ENCODE measurements at regions not wholly inside any gene's neighbourhood (a gene's known extent, or its start where the extent isn't known, plus 50 kb on each side); places are given as distances from the start of the nearest gene placed in this dataset.

- Histone ChIP-seq H3K9ac (ENCODE audit: low read length in 5 of 5) (no peak overlapping the region), H3K36me3 (ENCODE audit: control insufficient read depth in 5 of 5, insufficient read depth in 5 of 5, low read length in 5 of 5) (no peaks in the 10 kb centered on the region), H3K9me3 (ENCODE audit: control insufficient read depth in 5 of 5, low read length in 5 of 5) (no peaks in the 10 kb centered on the region), H3K4me3 (ENCODE audit: low read depth in 1 of 5, low read length in 5 of 5) (no peak overlapping the region), H3K27me3 (ENCODE audit: control insufficient read depth in 5 of 5, insufficient read depth in 4 of 5, low read length in 5 of 5) (no peaks in the 10 kb centered on the region), H3K27ac (ENCODE audit: low read depth, low read length) (no peak overlapping the region), H3K4me1 (ENCODE audit: control insufficient read depth in 5 of 5, insufficient read depth in 5 of 5, low read length in 5 of 5) (peaks cover 0 to 2% (median 2%) of the 10 kb centered on the region in 5 donors)
These were observed 68.7 kb upstream of the RNF7 start for GRCh38 chr3:141669434-141669833.

GRCh38 chr3:141677701-141678100 lies 60.4 kb upstream of the RNF7 start:
- Histone ChIP-seq H3K36me3 (ENCODE audit: control insufficient read depth in 5 of 5, insufficient read depth in 5 of 5, low read length in 5 of 5) (no peaks in the 10 kb centered on the region), H3K4me1 (ENCODE audit: control insufficient read depth in 5 of 5, insufficient read depth in 5 of 5, low read length in 5 of 5) (peaks cover 0 to 21% (median 3%) of the 10 kb centered on the region in 5 donors), H3K27ac (ENCODE audit: low read depth, low read length) (no peak overlapping the region), H3K4me3 (ENCODE audit: low read depth in 1 of 5, low read length in 5 of 5) (no peak overlapping the region), H3K9ac (ENCODE audit: low read length in 5 of 5) (no peak overlapping the region), H3K9me3 (ENCODE audit: control insufficient read depth in 5 of 5, low read length in 5 of 5) (no peaks in the 10 kb centered on the region), H3K27me3 (ENCODE audit: control insufficient read depth in 5 of 5, insufficient read depth in 4 of 5, low read length in 5 of 5) (no peaks in the 10 kb centered on the region)

- Histone ChIP-seq H3K27ac (ENCODE audit: low read depth, low read length) (peak overlapping the region; percentile 54), H3K36me3 (ENCODE audit: control insufficient read depth in 5 of 5, insufficient read depth in 5 of 5, low read length in 5 of 5) (no peaks in the 10 kb centered on the region), H3K4me3 (ENCODE audit: low read depth in 1 of 5, low read length in 5 of 5) (no peak overlapping the region), H3K9me3 (ENCODE audit: control insufficient read depth in 5 of 5, low read length in 5 of 5) (no peaks in the 10 kb centered on the region), H3K4me1 (ENCODE audit: control insufficient read depth in 5 of 5, insufficient read depth in 5 of 5, low read length in 5 of 5) (peaks cover 0 to 22% (median 3%) of the 10 kb centered on the region in 5 donors), H3K27me3 (ENCODE audit: control insufficient read depth in 5 of 5, insufficient read depth in 4 of 5, low read length in 5 of 5) (no peaks in the 10 kb centered on the region), H3K9ac (ENCODE audit: low read length in 5 of 5) (no peak overlapping the region)
These were observed 57.3 kb upstream of the RNF7 start for GRCh38 chr3:141680620-141681389.

- Histone ChIP-seq H3K4me1 (ENCODE audit: control insufficient read depth in 5 of 5, insufficient read depth in 5 of 5, low read length in 5 of 5) (peaks cover 3 to 28% (median 6%) of the 10 kb centered on the region in 5 donors), H3K27me3 (ENCODE audit: control insufficient read depth in 5 of 5, insufficient read depth in 4 of 5, low read length in 5 of 5) (no peaks in the 10 kb centered on the region), H3K4me3 (ENCODE audit: low read depth in 1 of 5, low read length in 5 of 5) (no peak overlapping the region), H3K27ac (ENCODE audit: low read depth, low read length) (peak overlapping the region; percentile 6), H3K36me3 (ENCODE audit: control insufficient read depth in 5 of 5, insufficient read depth in 5 of 5, low read length in 5 of 5) (no peaks in the 10 kb centered on the region), H3K9me3 (ENCODE audit: control insufficient read depth in 5 of 5, low read length in 5 of 5) (no peaks in the 10 kb centered on the region), H3K9ac (ENCODE audit: low read length in 5 of 5) (no peak overlapping the region)
These were observed 56.7 kb upstream of the RNF7 start for GRCh38 chr3:141681390-141681780.

- Histone ChIP-seq H3K4me3 (ENCODE audit: low read depth in 1 of 5, low read length in 5 of 5) (no peak overlapping the region), H3K9me3 (ENCODE audit: control insufficient read depth in 5 of 5, low read length in 5 of 5) (no peaks in the 10 kb centered on the region), H3K9ac (ENCODE audit: low read length in 5 of 5) (no peak overlapping the region), H3K4me1 (ENCODE audit: control insufficient read depth in 5 of 5, insufficient read depth in 5 of 5, low read length in 5 of 5) (peaks cover 6 to 33% (median 9%) of the 10 kb centered on the region in 5 donors), H3K36me3 (ENCODE audit: control insufficient read depth in 5 of 5, insufficient read depth in 5 of 5, low read length in 5 of 5) (no peaks in the 10 kb centered on the region), H3K27me3 (ENCODE audit: control insufficient read depth in 5 of 5, insufficient read depth in 4 of 5, low read length in 5 of 5) (no peaks in the 10 kb centered on the region), H3K27ac (ENCODE audit: low read depth, low read length) (peak overlapping the region; percentile 6)
These were observed 56.1 kb upstream of the RNF7 start for GRCh38 chr3:141682007-141682406.

- no peaks in the 10 kb centered on the region for H3K9me3 ChIP-seq (ENCODE audit: control insufficient read depth in 5 of 5, low read length in 5 of 5)
- H3K9ac ChIP-seq (ENCODE audit: low read length in 5 of 5), result no peak overlapping the region
- no peak overlapping the region for H3K4me3 ChIP-seq (ENCODE audit: low read depth in 1 of 5, low read length in 5 of 5)
- no peaks in the 10 kb centered on the region for H3K27me3 ChIP-seq (ENCODE audit: control insufficient read depth in 5 of 5, insufficient read depth in 4 of 5, low read length in 5 of 5)
- H3K4me1 ChIP-seq (ENCODE audit: control insufficient read depth in 5 of 5, insufficient read depth in 5 of 5, low read length in 5 of 5), result peaks cover 6 to 36% (median 11%) of the 10 kb centered on the region in 5 donors
- no peak overlapping the region for H3K27ac ChIP-seq (ENCODE audit: low read depth, low read length)
- no peaks in the 10 kb centered on the region for H3K36me3 ChIP-seq (ENCODE audit: control insufficient read depth in 5 of 5, insufficient read depth in 5 of 5, low read length in 5 of 5)
These were observed 55.2 kb upstream of the RNF7 start for GRCh38 chr3:141682921-141683320.

- H3K9me3 ChIP-seq (ENCODE audit: control insufficient read depth in 5 of 5, low read length in 5 of 5), result no peaks in the 10 kb centered on the region
- no peaks in the 10 kb centered on the region for H3K36me3 ChIP-seq (ENCODE audit: control insufficient read depth in 5 of 5, insufficient read depth in 5 of 5, low read length in 5 of 5)
- H3K27me3 ChIP-seq (ENCODE audit: control insufficient read depth in 5 of 5, insufficient read depth in 4 of 5, low read length in 5 of 5), result no peaks in the 10 kb centered on the region
- H3K4me3 ChIP-seq (ENCODE audit: low read depth in 1 of 5, low read length in 5 of 5), result no peak overlapping the region
- no peak overlapping the region for H3K27ac ChIP-seq (ENCODE audit: low read depth, low read length)
- H3K9ac ChIP-seq (ENCODE audit: low read length in 5 of 5), result no peak overlapping the region
- H3K4me1 ChIP-seq (ENCODE audit: control insufficient read depth in 5 of 5, insufficient read depth in 5 of 5, low read length in 5 of 5), result peaks cover 6 to 40% (median 11%) of the 10 kb centered on the region in 5 donors
These were observed 53.3 kb upstream of the RNF7 start for GRCh38 chr3:141684758-141685157.

- H3K27ac ChIP-seq (ENCODE audit: low read depth, low read length), result peak overlapping the region; percentile 80
- no peaks in the 10 kb centered on the region for H3K27me3 ChIP-seq (ENCODE audit: control insufficient read depth in 5 of 5, insufficient read depth in 4 of 5, low read length in 5 of 5)
- peaks cover 2 to 37% (median 22%) of the 10 kb centered on the region in 5 donors for H3K4me1 ChIP-seq (ENCODE audit: control insufficient read depth in 5 of 5, insufficient read depth in 5 of 5, low read length in 5 of 5)
- H3K4me3 ChIP-seq (ENCODE audit: low read depth in 1 of 5, low read length in 5 of 5), result peak overlapping the region; percentile 65 to 76 (median 72)
- peak overlapping the region; percentile 21 to 73 (median 62) for H3K9ac ChIP-seq (ENCODE audit: low read length in 5 of 5)
- no peaks in the 10 kb centered on the region for H3K9me3 ChIP-seq (ENCODE audit: control insufficient read depth in 5 of 5, low read length in 5 of 5)
- no peaks in the 10 kb centered on the region for H3K36me3 ChIP-seq (ENCODE audit: control insufficient read depth in 5 of 5, insufficient read depth in 5 of 5, low read length in 5 of 5)
These were observed 51.4 kb upstream of the RNF7 start for GRCh38 chr3:141686466-141687291.
